ENCODE measurements at regions not wholly inside any gene's neighbourhood (a gene's known extent, or its start where the extent isn't known, plus 50 kb on each side); places are given as distances from the start of the nearest gene placed in this dataset.

- DNase-seq (ENCODE audit: low read depth in 3 of 3): no peak
Observed at GRCh38 chr3:141418751-141419150, 50.4 kb downstream of the ZBTB38 start.

- no peak for DNase-seq (ENCODE audit: low read depth in 3 of 3)
Observed at GRCh38 chr3:141419946-141420345, 51.6 kb downstream of the ZBTB38 start.

GRCh38 chr3:141421186-141421585 lies 52.9 kb downstream of the ZBTB38 start:
- DNase-seq (ENCODE audit: low read depth in 3 of 3): no peak

GRCh38 chr3:141421639-141422319 lies 53.5 kb downstream of the ZBTB38 start:
- DNase-seq (ENCODE audit: low read depth in 3 of 3): no peak

DNA sequence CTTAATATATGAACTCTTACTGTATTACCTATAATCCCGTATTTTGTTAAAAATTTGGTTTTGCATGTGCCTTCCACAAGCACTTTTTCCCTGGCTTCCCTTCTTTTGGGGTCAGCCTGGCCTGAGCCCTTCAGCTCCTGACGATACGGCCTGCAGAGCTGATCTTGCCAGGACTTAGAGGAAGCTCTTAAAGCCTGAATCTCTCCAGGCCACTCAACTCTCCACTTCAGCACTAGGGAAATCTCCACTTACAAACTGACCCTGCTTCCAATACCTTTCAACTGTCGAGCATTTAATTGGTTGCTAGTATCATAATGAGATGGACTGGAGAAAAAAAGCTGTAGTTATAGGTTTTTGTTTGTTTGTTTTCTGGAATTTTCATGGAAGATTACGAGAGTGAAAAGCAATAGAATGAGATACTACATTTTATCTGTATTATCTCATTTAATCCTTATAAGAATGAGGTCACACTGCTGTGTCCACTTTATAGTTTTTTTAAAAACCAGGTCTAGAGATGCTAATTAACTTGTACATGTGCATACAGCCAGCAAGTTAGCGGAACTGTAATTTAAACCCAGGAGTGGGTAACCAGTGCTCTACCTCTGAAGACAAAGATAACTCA lies 54.8 kb downstream of the ZBTB38 start:
- no peak for DNase-seq (ENCODE audit: low read depth in 3 of 3)

DNA sequence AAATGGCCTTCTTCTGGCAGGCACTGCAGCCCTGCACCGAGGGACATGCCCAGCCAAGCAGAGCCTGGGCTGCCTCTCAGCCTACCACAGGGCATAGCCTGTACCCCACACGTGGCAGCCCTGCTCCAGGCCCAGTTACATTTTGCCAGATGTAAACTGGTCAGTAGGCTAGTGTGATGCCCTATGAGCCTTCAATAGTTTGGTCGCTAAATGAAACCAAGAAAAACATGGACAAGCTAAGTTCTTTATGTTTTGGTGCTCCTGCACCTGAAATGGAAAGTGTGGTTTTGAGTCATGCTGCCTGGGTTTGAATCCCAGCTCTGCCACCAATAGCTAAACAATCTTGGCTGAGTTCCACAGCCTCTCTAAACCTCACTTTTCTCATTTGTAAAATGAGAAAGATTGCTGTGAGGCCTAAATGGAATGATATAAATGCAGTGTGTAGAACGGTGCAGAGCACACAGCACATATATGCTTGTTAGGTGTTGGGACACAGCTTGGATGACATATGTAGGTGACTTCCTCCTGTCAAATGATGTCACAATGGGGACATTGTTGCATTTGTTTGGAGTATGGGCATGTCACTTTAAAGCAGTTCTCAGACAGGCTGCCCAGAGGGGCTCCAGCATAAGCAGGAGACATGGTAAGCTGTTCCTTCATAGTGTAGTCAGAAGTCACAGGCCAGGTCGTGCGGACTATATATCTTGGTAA lies 57.4 kb downstream of the ZBTB38 start:
- DNase-seq (ENCODE audit: low read depth in 3 of 3): peak in 1 of 3 donors; percentile 3

- DNase-seq (ENCODE audit: low read depth in 3 of 3): no peak
Observed at GRCh38 chr3:141426404-141427034, 58.2 kb downstream of the ZBTB38 start.

DNA sequence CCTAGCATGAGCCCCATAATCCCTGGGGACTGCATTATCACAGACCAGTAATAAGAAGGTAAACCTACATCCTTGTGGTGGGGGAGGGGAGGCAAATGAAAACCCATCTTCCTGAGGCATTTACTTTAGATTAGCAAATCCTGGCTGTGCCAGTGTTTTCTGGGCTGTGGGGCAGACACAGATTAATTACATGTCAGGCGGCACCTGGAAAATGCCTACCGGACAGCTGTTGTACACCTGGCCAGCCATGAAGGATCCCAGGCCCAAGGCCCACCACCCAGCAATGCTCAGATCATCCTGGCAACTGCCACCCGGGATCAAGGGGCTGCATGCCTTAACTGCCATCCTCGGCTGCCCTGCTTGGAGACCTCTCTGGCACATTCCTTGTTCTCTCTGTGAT lies 59.1 kb upstream of the RASA2 start:
- DNase-seq (ENCODE audit: low read depth in 3 of 3): no peak

- no peak for DNase-seq (ENCODE audit: low read depth in 3 of 3)
Observed at GRCh38 chr3:141429371-141430035, 57.3 kb upstream of the RASA2 start.

GRCh38 chr3:141430316-141430715 lies 56.5 kb upstream of the RASA2 start:
- no peak for DNase-seq (ENCODE audit: low read depth in 3 of 3)

GRCh38 chr3:141431411-141432378 lies 55.1 kb upstream of the RASA2 start:
- DNase-seq (ENCODE audit: low read depth in 3 of 3): no peak

DNA sequence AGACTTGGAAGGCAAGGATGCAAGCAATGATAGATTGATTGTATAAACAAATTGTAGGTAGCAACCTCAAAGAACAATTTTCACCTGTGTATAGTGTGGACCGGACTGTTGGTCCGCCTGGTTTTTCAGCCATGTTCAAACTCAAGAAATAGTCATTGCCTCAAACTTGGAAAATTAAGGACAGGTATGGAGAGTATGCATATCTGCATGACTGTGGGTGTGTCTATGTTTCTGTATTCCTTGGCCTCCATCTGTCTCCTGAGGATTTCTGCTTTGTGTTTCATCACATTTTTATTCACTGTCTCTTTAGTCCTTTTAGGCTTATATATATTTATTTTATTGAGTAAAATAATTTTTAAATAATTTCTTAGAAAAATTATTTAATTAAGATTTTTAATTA lies 53.9 kb upstream of the RASA2 start:
- no peak for DNase-seq (ENCODE audit: low read depth in 3 of 3)

DNA sequence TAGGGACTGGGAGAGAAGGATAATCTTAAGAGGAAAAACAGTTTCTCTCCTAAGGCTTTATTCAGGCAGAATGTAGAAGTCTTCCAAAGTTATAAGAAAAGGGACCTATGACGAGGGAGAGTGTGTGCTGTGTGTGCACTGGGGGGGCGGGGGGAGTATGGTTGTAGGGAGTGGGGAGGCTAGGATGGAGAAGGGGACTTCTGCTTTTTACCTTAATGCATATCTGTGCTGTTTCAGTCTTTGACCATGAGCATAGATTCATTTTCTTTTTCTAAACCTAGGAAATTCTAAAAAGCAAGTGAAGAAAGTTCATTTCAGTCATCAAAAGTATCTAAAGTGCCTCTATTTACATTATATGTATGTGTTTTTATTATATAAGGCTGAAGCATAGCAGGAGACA lies 52.6 kb upstream of the RASA2 start:
- no peak for DNase-seq (ENCODE audit: low read depth in 3 of 3)

DNA sequence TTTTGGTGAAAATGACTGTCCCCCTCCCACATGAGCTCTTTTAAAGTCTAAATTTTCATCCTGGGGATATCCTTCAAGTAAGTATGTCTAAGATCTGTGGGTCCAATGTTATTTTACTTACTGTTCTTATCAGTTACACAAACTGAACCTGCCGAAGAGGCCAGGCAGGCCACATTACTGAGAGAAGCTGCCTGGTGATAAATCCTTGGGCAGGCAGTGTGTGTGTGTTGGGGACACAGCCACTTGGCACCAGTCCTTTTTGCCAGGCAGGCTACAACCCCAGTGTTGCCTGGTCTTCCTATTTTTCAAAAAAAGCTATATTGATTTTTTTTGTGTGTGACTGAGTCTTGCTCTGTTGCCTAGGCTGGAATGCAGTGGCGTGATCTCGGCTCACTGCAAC lies 50.6 kb upstream of the RASA2 start:
- no peak for DNase-seq (ENCODE audit: low read depth in 3 of 3)
